ENCODE measurements at regions not wholly inside any gene's neighbourhood (a gene's known extent, or its start where the extent isn't known, plus 50 kb on each side); places are given as distances from the start of the nearest gene placed in this dataset.

DNA sequence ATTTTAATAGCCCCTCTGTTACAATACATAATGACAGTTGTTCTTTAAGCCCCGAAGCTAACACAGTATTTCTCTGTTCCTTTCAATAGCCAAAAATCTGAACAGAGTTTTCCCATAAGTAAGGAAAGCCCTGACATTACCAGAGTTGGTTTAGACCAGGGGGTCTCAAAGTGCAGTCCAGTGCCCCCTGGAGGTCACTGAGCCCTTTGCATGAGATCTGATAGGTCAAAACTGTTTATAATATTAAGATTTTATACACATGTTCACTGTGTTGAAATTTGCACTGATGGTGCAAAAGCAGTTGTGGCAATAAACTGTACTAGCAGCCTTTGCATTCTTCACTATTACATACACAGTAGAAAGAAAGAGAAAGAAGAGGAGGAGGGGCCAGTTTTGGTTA lies 177.1 kb downstream of the SPANXN3 start:
- TF ChIP-seq CTCF (conservative IDR thresholded peaks at IDR 0.05) (no peak; the same call in 1 of the 2 replicates), EZH2 (IDR thresholded peaks at IDR 0.05; ENCODE audit: low read depth) (no peak)
